Astrocyte (in vitro differentiated cells and primary cell): ENCODE measurements at regions not wholly inside any gene's neighbourhood (a gene's known extent, or its start where the extent isn't known, plus 50 kb on each side); places are given as distances from the start of the nearest gene placed in this dataset.

Source experiments
- DNase-seq: peaks from one replicate; pipeline ENCODE4 v3.0.0-alpha.2; 2010; ENCODE audit warnings: low read depth
- FAIRE-seq: peaks from 2 replicates; lab custom pipeline; 2011; peaks lifted over from hg19 to GRCh38; lab: Jason Lieb, UNC
- H2AFZ ChIP-seq: 2 replicates; pipeline ENCODE4 v1.6.0; 2012; ENCODE audit warnings: low read depth, low read length, inconsistent platforms
- H3K27ac ChIP-seq: 2 replicates; pipeline ENCODE4 v1.5.1; 2011; ENCODE audit warnings: low read depth, low read length, inconsistent platforms
- H3K27me3 ChIP-seq: 2 replicates; pipeline ENCODE4 v1.6.0; 2011; ENCODE audit warnings: low read length, inconsistent platforms; ENCODE audit not compliant: insufficient read depth
- H3K36me3 ChIP-seq: 2 replicates; pipeline ENCODE4 v1.5.1; 2011; ENCODE audit warnings: low read length, inconsistent platforms; ENCODE audit not compliant: insufficient read depth
- H3K4me1 ChIP-seq: 2 replicates; pipeline ENCODE4 v1.5.1; 2011; ENCODE audit warnings: low read length, inconsistent platforms; ENCODE audit not compliant: insufficient read depth
- H3K4me2 ChIP-seq: 2 replicates; pipeline ENCODE4 v1.6.0; 2012; ENCODE audit warnings: low read length, inconsistent platforms
- H3K4me3 ChIP-seq: 2 replicates; pipeline ENCODE4 v1.5.1; 2011; ENCODE audit warnings: low read depth, mild to moderate bottlenecking, low read length, inconsistent platforms; ENCODE audit not compliant: insufficient read depth
- H3K79me2 ChIP-seq: 2 replicates; pipeline ENCODE4 v1.6.0; 2012; ENCODE audit warnings: mild to moderate bottlenecking, low read length, inconsistent platforms; ENCODE audit not compliant: insufficient read depth
- H3K9ac ChIP-seq: 2 replicates; pipeline ENCODE4 v1.6.0; 2012; ENCODE audit warnings: mild to moderate bottlenecking, low read length, inconsistent platforms
- H3K9me3 ChIP-seq: 2 replicates; pipeline ENCODE4 v1.5.1; 2012; ENCODE audit warnings: low read depth, mild to moderate bottlenecking, low read length, inconsistent platforms; ENCODE audit not compliant: insufficient read depth
- H4K20me1 ChIP-seq: 2 replicates; pipeline ENCODE4 v1.6.0; 2012; ENCODE audit warnings: low read length, inconsistent platforms; ENCODE audit not compliant: insufficient read depth
- H3K27ac Mint-ChIP-seq: one replicate; pipeline ENCODE4 v1.8.0; 2021; ENCODE audit warnings: mild to moderate bottlenecking, mixed read lengths; ENCODE audit not compliant: unreplicated experiment
- H3K27me3 Mint-ChIP-seq: one replicate; pipeline ENCODE4 v1.8.0; 2021; ENCODE audit warnings: low read depth, mixed read lengths; ENCODE audit not compliant: unreplicated experiment
- H3K36me3 Mint-ChIP-seq: one replicate; pipeline ENCODE4 v1.8.0; 2021; ENCODE audit warnings: low read depth, mixed read lengths; ENCODE audit not compliant: unreplicated experiment
- H3K4me1 Mint-ChIP-seq: one replicate; pipeline ENCODE4 v1.8.0; 2021; ENCODE audit warnings: low read depth, mixed read lengths; ENCODE audit not compliant: unreplicated experiment
- H3K4me3 Mint-ChIP-seq: one replicate; pipeline ENCODE4 v1.8.0; 2021; ENCODE audit warnings: mild to moderate bottlenecking, moderate library complexity, mixed read lengths; ENCODE audit not compliant: unreplicated experiment
- H3K9me3 Mint-ChIP-seq: one replicate; pipeline ENCODE4 v1.8.0; 2021; ENCODE audit warnings: mild to moderate bottlenecking, mixed read lengths; ENCODE audit not compliant: unreplicated experiment
- CTCF ChIP-seq: IDR thresholded peaks from 2 replicates; pipeline ENCODE4 v1.5.1; 2011; ENCODE audit warnings: low read depth, mild to moderate bottlenecking, inconsistent platforms, low read length, moderate library complexity; ENCODE audit not compliant: insufficient read depth
- EZH2 ChIP-seq: IDR thresholded peaks from 2 replicates; pipeline ENCODE4 v1.6.1; 2012; ENCODE audit warnings: mild to moderate bottlenecking, low read length, inconsistent platforms; ENCODE audit not compliant: insufficient read depth

GRCh38 chr10:128915630-128916029 lies 551.4 kb upstream of the MGMT start:
- Histone ChIP-seq H3K9me3 (no peaks in the 10 kb centered on the region), H3K27me3 (no peaks in the 10 kb centered on the region), H2AFZ (no peak overlapping the region), H3K4me2 (no peak overlapping the region), H3K79me2 (no peaks in the 10 kb centered on the region), H3K9ac (no peak overlapping the region), H3K4me3 (no peak overlapping the region), H3K36me3 (no peaks in the 10 kb centered on the region), H4K20me1 (no peaks in the 10 kb centered on the region), H3K4me1 (no peaks in the 10 kb centered on the region), H3K27ac (no peak overlapping the region)
- Mint-ChIP-seq H3K27ac (no peak overlapping the region), H3K4me3 (no peak overlapping the region), H3K4me1 (no peaks in the 10 kb centered on the region), H3K9me3 (no peaks in the 10 kb centered on the region), H3K36me3 (no peaks in the 10 kb centered on the region), H3K27me3 (peaks cover 36% of the 10 kb centered on the region)
- TF ChIP-seq EZH2 (no peak), CTCF (no peak)
- no peak for DNase-seq
- no peak for FAIRE-seq

GRCh38 chr10:128916383-128916782 lies 550.7 kb upstream of the MGMT start:
- no peak overlapping the region for H3K27ac Mint-ChIP-seq

More at GRCh38 chr10:128916383-128916782, 550.7 kb upstream of the MGMT start:
- H3K9me3 ChIP-seq: no peaks in the 10 kb centered on the region
- FAIRE-seq: no peak
- H3K27ac ChIP-seq: no peak overlapping the region
- no peaks in the 10 kb centered on the region for H3K36me3 ChIP-seq
- no peak for TF ChIP-seq CTCF
- TF ChIP-seq EZH2: no peak
- no peak overlapping the region for H3K4me3 ChIP-seq
- Mint-ChIP-seq H3K36me3 (no peaks in the 10 kb centered on the region), H3K4me1 (no peaks in the 10 kb centered on the region), H3K4me3 (no peak overlapping the region), H3K9me3 (no peaks in the 10 kb centered on the region), H3K27me3 (peaks cover 39% of the 10 kb centered on the region)
- no peaks in the 10 kb centered on the region for H3K79me2 ChIP-seq
- no peaks in the 10 kb centered on the region for H4K20me1 ChIP-seq
- H3K9ac ChIP-seq: no peak overlapping the region
- H2AFZ ChIP-seq: no peak overlapping the region
- no peak overlapping the region for H3K4me2 ChIP-seq
- DNase-seq: no peak
- H3K27me3 ChIP-seq: no peaks in the 10 kb centered on the region
- no peaks in the 10 kb centered on the region for H3K4me1 ChIP-seq
